K562 (cell line): ENCODE measurements at regions not wholly inside any gene's neighbourhood (a gene's known extent, or its start where the extent isn't known, plus 50 kb on each side); places are given as distances from the start of the nearest gene placed in this dataset.

Experiments
- ATAC-seq: fragments of 200-7000 bp; cut with Tn5 transposase; 3 replicates; pipeline ENCODE4 v1.9.1; 2020; ENCODE audit warnings: moderate library complexity
- BruUV-seq: library from RNA; stranded (reverse); fragments of 400-500 nt; replicated peaks from 2 replicates; lab custom pipeline; 2021; lab: Mats Ljungman, UMichigan
- CTCF ChIA-PET: fragments of 300-600 bp; formaldehyde crosslinking; extraction: SDS; loops from one replicate; lab custom pipeline; 2021; ENCODE audit warnings: low intra/inter-chr PET ratio; lab: Yijun Ruan, JAX
- POLR2A ChIA-PET: fragments of 300-600, 350-650 bp; sonication (Branson Sonifier 250); formaldehyde crosslinking; extraction: SDS; loops from one replicate; lab custom pipeline; 2021; ENCODE audit warnings: antibody characterized with exemption, inconsistent platforms; lab: Yijun Ruan, JAX
- DNase-seq, 4 experiments: peaks; one replicate each; pipeline versions ENCODE4 v3.0.0 to v3.0.0-alpha.2; 2011 to 2018; ENCODE audit warnings: low spot score in 3 of 4, mixed read lengths in 3 of 4; ENCODE audit errors: extremely low read depth in 1 of 4
- FAIRE-seq: peaks from 2 replicates; lab custom pipeline; 2011; peaks lifted over from hg19 to GRCh38; lab: Jason Lieb, UNC
- H2AFZ ChIP-seq: 2 replicates; pipeline ENCODE4 v1.6.0; 2011; ENCODE audit warnings: low read depth, low read length, control low read depth, inconsistent platforms
- H3K27ac ChIP-seq: fragments of 200-600 bp; 3 replicates; pipeline ENCODE4 v1.8.0; 2011; ENCODE audit warnings: low read depth, mild to moderate bottlenecking, control low read depth, inconsistent platforms, low read length, moderate library complexity, mixed read lengths; ENCODE audit errors: extremely low read depth
- H3K27me3 ChIP-seq, 2 experiments: fragments of 300-600 bp in 1 of 2; 2 replicates in 1 of 2; 3 replicates in 1 of 2; pipeline versions ENCODE4 v1.6.0 to v1.8.0; 2011; ENCODE audit warnings: inconsistent platforms in 2 of 2, low read length in 2 of 2, mild to moderate bottlenecking in 1 of 2, mixed read lengths in 1 of 2, moderate library complexity in 1 of 2; ENCODE audit not compliant: control insufficient read depth in 2 of 2, insufficient read depth in 2 of 2
- H3K36me3 ChIP-seq: fragments of 300-600 bp; 3 replicates; pipeline ENCODE4 v1.8.0; 2011; ENCODE audit warnings: mild to moderate bottlenecking, low read length, inconsistent platforms; ENCODE audit not compliant: control insufficient read depth, insufficient read depth
- H3K4me1 ChIP-seq, 2 experiments: fragments of 200-600 bp in 1 of 2; replicated peaks in 1 of 2; 2 replicates in 1 of 2; 3 replicates in 1 of 2; pipeline versions ENCODE4 v1.5.1 to v1.8.0; 2011; ENCODE audit warnings: inconsistent platforms in 2 of 2, low read length in 2 of 2, mild to moderate bottlenecking in 1 of 2, mixed read lengths in 1 of 2, moderate library complexity in 1 of 2; ENCODE audit not compliant: control insufficient read depth in 2 of 2, insufficient read depth in 2 of 2
- H3K4me2 ChIP-seq: 2 replicates; pipeline ENCODE4 v1.6.1; 2011; ENCODE audit warnings: low read length, control low read depth, inconsistent platforms, mixed read lengths; ENCODE audit not compliant: insufficient read depth
- H3K4me3 ChIP-seq: fragments of 200-600 bp; sonication (generic), shearing (Covaris generic); 2 replicates; pipeline ENCODE4 v1.5.1; 2016; ENCODE audit warnings: control low read depth, inconsistent platforms
- H3K79me2 ChIP-seq: fragments of 200-600 bp; 3 replicates; pipeline ENCODE4 v1.8.0; 2011; ENCODE audit warnings: low read length, inconsistent platforms; ENCODE audit not compliant: control insufficient read depth, insufficient read depth
- H3K9ac ChIP-seq, 2 experiments: 2 replicates each; pipeline versions ENCODE4 v1.6.0 to v1.6.1; 2011; ENCODE audit warnings: low read depth in 2 of 2, low read length in 2 of 2, control low read depth in 1 of 2, inconsistent platforms in 1 of 2, mild to moderate bottlenecking in 1 of 2, mixed read lengths in 1 of 2; ENCODE audit not compliant: insufficient read depth in 1 of 2
- H3K9me1 ChIP-seq: one replicate; pipeline ENCODE4 v1.6.0; 2011; ENCODE audit warnings: inconsistent platforms, mild to moderate bottlenecking, low read length, moderate library complexity; ENCODE audit not compliant: control insufficient read depth, insufficient read depth
- H3K9me3 ChIP-seq: replicated peaks from 2 replicates; pipeline ENCODE4 v1.5.1; 2011; ENCODE audit warnings: low read depth, low read length, inconsistent platforms; ENCODE audit not compliant: control insufficient read depth, insufficient read depth
- H4K20me1 ChIP-seq: replicated peaks from 2 replicates; pipeline ENCODE4 v1.6.1; 2011; ENCODE audit warnings: low read length, inconsistent platforms, mixed read lengths; ENCODE audit not compliant: control insufficient read depth, insufficient read depth
- ARID3B ChIP-seq: fragments of 250-450 bp; sonication (Bioruptor Pico); IDR thresholded peaks from 2 replicates; pipeline ENCODE4 v1.4.0; 2020; ENCODE audit warnings: borderline replicate concordance
- BRF2 ChIP-seq: IDR thresholded peaks from 3 replicates; pipeline ENCODE4 v1.6.1; 2011; ENCODE audit warnings: borderline replicate concordance, mild to moderate bottlenecking; ENCODE audit not compliant: insufficient read length, insufficient read depth
- CHAMP1 ChIP-seq: fragments of 450-650 bp; IDR thresholded peaks from 2 replicates; pipeline ENCODE4 v1.6.1; 2016; ENCODE audit warnings: mild to moderate bottlenecking
- HDAC3 ChIP-seq: fragments of 450-650 bp; IDR thresholded peaks from 2 replicates; pipeline ENCODE4 v1.6.1; 2018; ENCODE audit warnings: borderline replicate concordance, mild to moderate bottlenecking, moderate library complexity; ENCODE audit not compliant: partially characterized antibody
- HMGXB4 ChIP-seq: sonication (generic); formaldehyde crosslinking; IDR thresholded peaks from 2 replicates; pipeline ENCODE4 v1.8.1; 2023; ENCODE audit warnings: mild to moderate bottlenecking, missing genetic modification reagents
- SIN3B ChIP-seq: fragments of 450-650 bp; IDR thresholded peaks from 2 replicates; pipeline ENCODE4 v1.6.1; 2017; ENCODE audit warnings: low read depth, mild to moderate bottlenecking, moderate library complexity
- ZNF143 ChIP-seq: sonication (generic); formaldehyde crosslinking; IDR thresholded peaks from 2 replicates; pipeline ENCODE4 v1.9.0; 2022; ENCODE audit warnings: mild to moderate bottlenecking, missing genetic modification reagents
- ZNF830 ChIP-seq: fragments of 250-450 bp; sonication (Bioruptor Pico); IDR thresholded peaks from 2 replicates; pipeline ENCODE4 v1.5.0; 2021; ENCODE audit warnings: mild to moderate bottlenecking
- in situ Hi-C: fragments of 300-500 bp; cut with MboI; formaldehyde crosslinking; loops from 4 replicates; pipeline ENCODE4 v1.15.0; 2018; ENCODE audit warnings: inconsistent platforms, mixed read lengths
- intact Hi-C: fragments of 100-400 bp; cut with micrococcal nuclease; formaldehyde crosslinking; loops from 2 replicates; pipeline ENCODE4 v1.14.2; 2022

- no peak for TF ChIP-seq HDAC3
- TF ChIP-seq SIN3B, result no peak
Measured at GRCh38 chr6:145209272-145209671, 526.0 kb downstream of the EPM2A start (continued).

- ATAC-seq (no peak), FAIRE-seq (no peak), DNase-seq (no peak)
- ChIA-PET POLR2A (no interaction called here), CTCF (no interaction called here)
- H3K4me1 ChIP-seq, result no peaks in the 10 kb centered on the region
- intact Hi-C loops, result loop anchor here (5.0 kb wide), 1 partner anchor 1106 kb away; no protein-coding TSS in a partner anchor
- H3K9me1 ChIP-seq, result no peaks in the 10 kb centered on the region
- H3K27ac ChIP-seq, result no peak overlapping the region
- H4K20me1 ChIP-seq, result no peaks in the 10 kb centered on the region
- no peaks in the 10 kb centered on the region for H3K27me3 ChIP-seq
- BruUV-seq, result no TSS peak
- no peak overlapping the region for H2AFZ ChIP-seq
- no peak overlapping the region for H3K4me2 ChIP-seq
- H3K79me2 ChIP-seq, result no peaks in the 10 kb centered on the region
- H3K36me3 ChIP-seq, result no peaks in the 10 kb centered on the region
- no peak overlapping the region for H3K4me3 ChIP-seq
- H3K9ac ChIP-seq, result no peak overlapping the region
- in situ Hi-C loops, result loop anchor here (10.0 to 25.0 kb wide), 2 partner anchors 628 to 1651 kb away; no protein-coding TSS in a partner anchor
- no peaks in the 10 kb centered on the region for H3K9me3 ChIP-seq
- TF ChIP-seq ZNF830 (no peak), ZNF143 (no peak), HMGXB4 (CRISPR knock-in tag) (no peak), CHAMP1 (no peak), BRF2 (no peak), ARID3B (CRISPR knock-in tag) (no peak)
Measured at GRCh38 chr6:145212813-145213212, 522.5 kb downstream of the EPM2A start.
